Activated T-cell treated with anti-CD3 and anti-CD28 coated beads for 48 hours (primary cell): ENCODE measurements at regions not wholly inside any gene's neighbourhood (a gene's known extent, or its start where the extent isn't known, plus 50 kb on each side); places are given as distances from the start of the nearest gene placed in this dataset.
"Not testable (repeated sequence)": the region's sequence is repeated elsewhere in the genome, so short reads cannot be mapped to it uniquely, and the experiment has no call there.

Experiments used
- DNase-seq: peaks from one replicate; pipeline ENCODE4 v3.0.0-alpha.2; 2020; ENCODE audit warnings: low read depth

- no peak for DNase-seq
Measured at GRCh38 chr14:30267141-30267540, 291.8 kb upstream of the G2E3 start.

GRCh38 chr14:30270200-30271161 lies 288.5 kb upstream of the G2E3 start:
- DNase-seq = peak; percentile 53

GRCh38 chr14:30271811-30272323 lies 287.1 kb upstream of the G2E3 start:
- no peak for DNase-seq

- DNase-seq = no peak
Measured at GRCh38 chr14:30272848-30273832, 285.8 kb upstream of the G2E3 start.

GRCh38 chr14:30275604-30276003 lies 283.4 kb upstream of the G2E3 start:
- no peak for DNase-seq

- no peak for DNase-seq
Measured at GRCh38 chr14:30277268-30277667, 281.7 kb upstream of the G2E3 start.

GRCh38 chr14:30278856-30279255 lies 280.1 kb upstream of the G2E3 start:
- DNase-seq = not testable (repeated sequence)

GRCh38 chr14:30283822-30284446 lies 275.0 kb upstream of the G2E3 start:
- no peak for DNase-seq

- DNase-seq = no peak
Measured at GRCh38 chr14:30284808-30285207, 274.1 kb upstream of the G2E3 start.

- no peak for DNase-seq
Measured at GRCh38 chr14:30287579-30288445, 271.1 kb upstream of the G2E3 start.

- DNase-seq = no peak
Measured at GRCh38 chr14:30290001-30290400, 269.0 kb upstream of the G2E3 start.

GRCh38 chr14:30291216-30291615 lies 267.7 kb upstream of the G2E3 start:
- no peak for DNase-seq

GRCh38 chr14:30292541-30292940 lies 266.4 kb upstream of the G2E3 start:
- DNase-seq = no peak

GRCh38 chr14:30295980-30296379 lies 263.0 kb upstream of the G2E3 start:
- DNase-seq = no peak

- DNase-seq = no peak
Measured at GRCh38 chr14:30296931-30297405, 262.0 kb upstream of the G2E3 start.

- no peak for DNase-seq
Measured at GRCh38 chr14:30297876-30298795, 260.8 kb upstream of the G2E3 start.

- no peak for DNase-seq
Measured at GRCh38 chr14:30299915-30300314, 259.0 kb upstream of the G2E3 start.

GRCh38 chr14:30303350-30303749 lies 255.6 kb upstream of the G2E3 start:
- no peak for DNase-seq

- no peak for DNase-seq
Measured at GRCh38 chr14:30305346-30305745, 253.6 kb upstream of the G2E3 start.

- DNase-seq = no peak
Measured at GRCh38 chr14:30309405-30309804, 249.6 kb upstream of the G2E3 start.
